Gastrocnemius medialis (tissue), 4 donors: ENCODE measurements at regions not wholly inside any gene's neighbourhood (a gene's known extent, or its start where the extent isn't known, plus 50 kb on each side); places are given as distances from the start of the nearest gene placed in this dataset.
"Not testable (repeated sequence)": the region's sequence is repeated elsewhere in the genome, so short reads cannot be mapped to it uniquely, and the experiment has no call there.

Source experiments
- ATAC-seq, 2 donors: fragments of 150-250 bp; one replicate each; pipeline ENCODE4 v1.9.1; 2016
- DNase-seq, 2 donors: peaks; one replicate each; pipeline ENCODE4 v3.0.0-alpha.2; 2019
- H3K27ac ChIP-seq, 4 donors: fragments of 200-600 bp; sonication (generic); 1 replicate in 1 of 4; 2 replicates in 3 of 4; pipeline ENCODE4 v1.5.1; 2016 to 2018; ENCODE audit warnings: mild to moderate bottlenecking in 2 of 4, moderate library complexity in 1 of 4
- H3K27me3 ChIP-seq, 3 donors: fragments of 200-600 bp; sonication (generic) in 2 of 3; 1 replicate in 1 of 3; 2 replicates in 2 of 3; pipeline versions ENCODE4 v1.5.1 to v1.6.0; 2016 to 2019; ENCODE audit warnings: mild to moderate bottlenecking in 1 of 3, moderate library complexity in 1 of 3
- H3K36me3 ChIP-seq, 2 donors: fragments of 200-600 bp; sonication (generic) in 1 of 2; one replicate each; pipeline ENCODE4 v1.5.1; 2017 to 2018
- H3K4me1 ChIP-seq, 2 donors: fragments of 200-600 bp; sonication (generic) in 1 of 2; one replicate each; pipeline ENCODE4 v1.5.1; 2016 to 2017; ENCODE audit warnings: mild to moderate bottlenecking in 2 of 2
- H3K4me3 ChIP-seq, 4 donors: fragments of 200-600 bp; sonication (generic) in 3 of 4; 1 replicate in 1 of 4; 2 replicates in 3 of 4; pipeline ENCODE4 v1.5.1; 2016 to 2019; ENCODE audit warnings: mild to moderate bottlenecking in 2 of 4
- H3K9me3 ChIP-seq, 3 donors: fragments of 200-600 bp; sonication (generic) in 2 of 3; 1 replicate in 1 of 3; 2 replicates in 2 of 3; pipeline ENCODE4 v1.5.1; 2016 to 2019
- CTCF ChIP-seq, 5 experiments: fragments of 450-650 bp in 3 of 5; fragments of 200-600 bp in 2 of 5; sonication (generic) in 2 of 5; IDR thresholded peaks in 4 of 5; conservative IDR thresholded peaks in 1 of 5; 1 replicate in 4 of 5; 2 replicates in 1 of 5; pipeline ENCODE4 v1.5.1; 2016 to 2019; ENCODE audit warnings: antibody characterized with exemption in 5 of 5, mild to moderate bottlenecking in 3 of 5, moderate library complexity in 3 of 5
- POLR2A ChIP-seq, 2 donors: fragments of 450-650 bp; IDR thresholded peaks; one replicate each; pipeline ENCODE4 v1.6.1; 2017; ENCODE audit warnings: antibody characterized with exemption in 2 of 2, mild to moderate bottlenecking in 2 of 2, moderate library complexity in 2 of 2
- in situ Hi-C, 4 donors: fragments of 200-750 bp; cut with MboI; loops; one replicate each; pipeline versions ENCODE4 v1.15.0 to v1.8.0; 2017; ENCODE audit warnings: low sequenced_read_pairs in 4 of 4
- intact Hi-C: fragments of 100-400 bp; cut with DNase I; formaldehyde crosslinking; loops from one replicate; pipeline ENCODE4 v1.15.1; 2023; ENCODE audit warnings: low total_unique reads

- Histone ChIP-seq H3K9me3 (no peaks in the 10 kb centered on the region), H3K27me3 (no peaks in the 10 kb centered on the region), H3K4me1 (no peaks in the 10 kb centered on the region), H3K4me3 (no peak overlapping the region), H3K36me3 (no peaks in the 10 kb centered on the region), H3K27ac (no peak overlapping the region)
- no peak for DNase-seq
- TF ChIP-seq CTCF (IDR thresholded peaks at IDR 0.05 in 4 of 5, conservative IDR thresholded peaks at IDR 0.05 in 1 of 5) (no peak), POLR2A (IDR thresholded peaks at IDR 0.05) (no peak)
- intact Hi-C loops = no loop called here
- in situ Hi-C loops = no loop called here
- no peak for ATAC-seq
Observed at GRCh38 chr1:233750139-233750538, 136.2 kb downstream of the KCNK1 start.

- intact Hi-C loops = no loop called here
Observed at GRCh38 chr1:233759665-233760064, 144.8 kb upstream of the SLC35F3 start.

GRCh38 chr1:233764304-233764703 lies 140.2 kb upstream of the SLC35F3 start:
- DNase-seq, in situ Hi-C loops, H3K27me3 ChIP-seq, ATAC-seq, H3K27ac ChIP-seq, H3K9me3 ChIP-seq, H3K4me3 ChIP-seq, H3K36me3 ChIP-seq, H3K4me1 ChIP-seq, intact Hi-C loops: not testable (repeated sequence)

More at GRCh38 chr1:233759665-233760064, 144.8 kb upstream of the SLC35F3 start:
- H3K9me3 ChIP-seq = no peaks in the 10 kb centered on the region
- no peaks in the 10 kb centered on the region for H3K36me3 ChIP-seq
- no peaks in the 10 kb centered on the region for H3K27me3 ChIP-seq
- no peak overlapping the region for H3K27ac ChIP-seq
- H3K4me1 ChIP-seq = no peaks in the 10 kb centered on the region
- TF ChIP-seq POLR2A (IDR thresholded peaks at IDR 0.05) = no peak
- no peak for TF ChIP-seq CTCF (IDR thresholded peaks at IDR 0.05 in 4 of 5, conservative IDR thresholded peaks at IDR 0.05 in 1 of 5)
- in situ Hi-C loops = no loop called here
- no peak overlapping the region for H3K4me3 ChIP-seq
- DNase-seq (no peak), ATAC-seq (no peak)

- TF ChIP-seq POLR2A (IDR thresholded peaks at IDR 0.05) (no peak), CTCF (IDR thresholded peaks at IDR 0.05 in 4 of 5, conservative IDR thresholded peaks at IDR 0.05 in 1 of 5) (no peak)
- Histone ChIP-seq H3K27ac (no peak overlapping the region), H3K4me3 (no peak overlapping the region), H3K36me3 (no peaks in the 10 kb centered on the region), H3K27me3 (no peaks in the 10 kb centered on the region), H3K9me3 (no peaks in the 10 kb centered on the region), H3K4me1 (no peaks in the 10 kb centered on the region)
- in situ Hi-C loops = loop anchor here in 1 of 4 donors (25.0 kb wide), 1 partner anchor 340 kb away; no protein-coding TSS in a partner anchor
- no peak for DNase-seq
- ATAC-seq = no peak
- intact Hi-C loops = no loop called here
Observed at GRCh38 chr1:233777566-233777965, 126.9 kb upstream of the SLC35F3 start.

GRCh38 chr1:233780049-233780448 lies 124.4 kb upstream of the SLC35F3 start:
- Histone ChIP-seq H3K27me3 (no peaks in the 10 kb centered on the region), H3K36me3 (no peaks in the 10 kb centered on the region), H3K4me3 (no peak overlapping the region), H3K27ac (no peak overlapping the region), H3K4me1 (no peaks in the 10 kb centered on the region), H3K9me3 (no peaks in the 10 kb centered on the region)
- TF ChIP-seq CTCF (IDR thresholded peaks at IDR 0.05 in 4 of 5, conservative IDR thresholded peaks at IDR 0.05 in 1 of 5) (no peak), POLR2A (IDR thresholded peaks at IDR 0.05) (no peak)
- in situ Hi-C loops = loop anchor here in 1 of 4 donors (25.0 kb wide), 1 partner anchor 343 kb away; no protein-coding TSS in a partner anchor
- intact Hi-C loops = no loop called here
- ATAC-seq = no peak
- no peak for DNase-seq
